Ovary (tissue), 3 donors: ENCODE measurements at regions not wholly inside any gene's neighbourhood (a gene's known extent, or its start where the extent isn't known, plus 50 kb on each side); places are given as distances from the start of the nearest gene placed in this dataset.

Source experiments
- POLR2A ChIP-seq: fragments of 450-650 bp; IDR thresholded peaks from one replicate; pipeline ENCODE4 v1.6.1; 2017; ENCODE audit warnings: antibody characterized with exemption, mild to moderate bottlenecking, moderate library complexity
- TF ChIP-seq, protein P1 (sequence below), 3 donors: fragments of 450-650 bp in 2 of 3; fragments of 200-600 bp in 1 of 3; IDR thresholded peaks; one replicate each; pipeline versions ENCODE4 v1.5.1 to v1.8.0; 2016 to 2022; ENCODE audit warnings: antibody characterized with exemption in 3 of 3, mild to moderate bottlenecking in 1 of 3
- donor health status: DM: no; HTN: no; CAD: no.

DNA sequence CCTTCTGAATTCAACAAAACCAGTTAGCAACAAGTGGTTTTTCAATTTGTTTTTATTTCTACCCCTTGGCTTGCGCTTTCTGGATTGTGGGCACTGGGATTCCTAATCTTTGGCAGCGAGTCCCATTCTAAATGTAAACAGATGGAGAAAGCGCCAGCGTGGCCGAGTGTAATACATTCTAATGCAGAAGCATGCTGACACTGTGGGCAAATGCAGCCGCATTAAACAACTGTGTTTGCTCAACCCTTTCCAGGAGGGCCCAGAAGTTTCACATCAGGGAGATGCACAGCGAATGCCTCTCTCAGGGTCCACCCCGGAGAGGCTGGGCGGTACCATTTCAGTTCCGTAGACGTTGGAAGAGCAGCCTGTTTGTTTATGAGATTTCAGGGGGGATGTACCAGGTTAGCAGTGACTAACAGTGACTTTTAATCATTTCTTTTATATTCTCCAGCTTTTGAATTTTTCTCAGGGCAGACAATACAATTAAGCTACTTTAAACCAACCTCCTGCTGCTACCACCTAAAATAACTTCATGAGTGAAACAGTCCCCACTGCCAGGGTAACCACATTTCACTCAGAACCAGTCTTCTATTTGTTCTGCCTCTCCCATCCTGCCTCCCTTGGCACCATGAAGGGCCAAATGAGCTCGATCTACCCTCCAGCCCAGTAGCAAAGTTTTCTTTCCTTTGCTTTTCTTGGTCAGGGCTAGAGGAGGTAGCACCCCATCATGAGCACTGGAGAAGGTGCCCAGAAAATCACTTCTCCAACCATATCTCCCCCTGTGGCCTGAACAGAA, 164.2 kb upstream of the ITGB1 start:
- TF ChIP-seq, protein P1, sequence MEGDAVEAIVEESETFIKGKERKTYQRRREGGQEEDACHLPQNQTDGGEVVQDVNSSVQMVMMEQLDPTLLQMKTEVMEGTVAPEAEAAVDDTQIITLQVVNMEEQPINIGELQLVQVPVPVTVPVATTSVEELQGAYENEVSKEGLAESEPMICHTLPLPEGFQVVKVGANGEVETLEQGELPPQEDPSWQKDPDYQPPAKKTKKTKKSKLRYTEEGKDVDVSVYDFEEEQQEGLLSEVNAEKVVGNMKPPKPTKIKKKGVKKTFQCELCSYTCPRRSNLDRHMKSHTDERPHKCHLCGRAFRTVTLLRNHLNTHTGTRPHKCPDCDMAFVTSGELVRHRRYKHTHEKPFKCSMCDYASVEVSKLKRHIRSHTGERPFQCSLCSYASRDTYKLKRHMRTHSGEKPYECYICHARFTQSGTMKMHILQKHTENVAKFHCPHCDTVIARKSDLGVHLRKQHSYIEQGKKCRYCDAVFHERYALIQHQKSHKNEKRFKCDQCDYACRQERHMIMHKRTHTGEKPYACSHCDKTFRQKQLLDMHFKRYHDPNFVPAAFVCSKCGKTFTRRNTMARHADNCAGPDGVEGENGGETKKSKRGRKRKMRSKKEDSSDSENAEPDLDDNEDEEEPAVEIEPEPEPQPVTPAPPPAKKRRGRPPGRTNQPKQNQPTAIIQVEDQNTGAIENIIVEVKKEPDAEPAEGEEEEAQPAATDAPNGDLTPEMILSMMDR (IDR thresholded peaks at IDR 0.05) = no peak
- TF ChIP-seq POLR2A = no peak
